Loucy (cell line): ENCODE measurements at regions not wholly inside any gene's neighbourhood (a gene's known extent, or its start where the extent isn't known, plus 50 kb on each side); places are given as distances from the start of the nearest gene placed in this dataset.

Experiments
- H2AFZ ChIP-seq: fragments of 200-600 bp; sonication (generic); 2 replicates; pipeline ENCODE4 v1.6.0; 2016; ENCODE audit warnings: antibody characterized with exemption, mild to moderate bottlenecking, low read length, moderate library complexity
- H3F3A ChIP-seq: fragments of 200-600 bp; 2 replicates; pipeline ENCODE4 v1.6.0; 2016; ENCODE audit warnings: antibody characterized with exemption, low read depth, mild to moderate bottlenecking
- H3K27me3 ChIP-seq: fragments of 200-600 bp; sonication (generic); 2 replicates; pipeline ENCODE4 v1.6.1; 2014; ENCODE audit warnings: low read length, mild to moderate bottlenecking; ENCODE audit not compliant: insufficient read depth, poor library complexity, severe bottlenecking
- H3K36me3 ChIP-seq: fragments of 200-600 bp; sonication (generic); 2 replicates; pipeline ENCODE4 v1.6.1; 2016; ENCODE audit warnings: low read length; ENCODE audit not compliant: insufficient read depth
- H3K4me1 ChIP-seq: fragments of 200-600 bp; sonication (generic); 2 replicates; pipeline ENCODE4 v1.5.1; 2014; ENCODE audit warnings: low read length, mild to moderate bottlenecking; ENCODE audit not compliant: insufficient read depth, poor library complexity, severe bottlenecking
- H3K4me2 ChIP-seq: fragments of 200-600 bp; sonication (generic); 2 replicates; pipeline ENCODE4 v1.6.0; 2014; ENCODE audit warnings: antibody characterized with exemption, low read length, low read depth, mild to moderate bottlenecking; ENCODE audit not compliant: poor library complexity, severe bottlenecking
- H3K4me3 ChIP-seq: fragments of 200-600 bp; sonication (generic); 2 replicates; pipeline ENCODE4 v1.5.1; 2014; ENCODE audit warnings: low read length, mild to moderate bottlenecking, mixed read lengths; ENCODE audit not compliant: poor library complexity, severe bottlenecking
- H3K79me2 ChIP-seq: fragments of 200-600 bp; sonication (generic); 2 replicates; pipeline ENCODE4 v1.6.1; 2014; ENCODE audit warnings: low read length; ENCODE audit not compliant: insufficient read depth
- H3K9ac ChIP-seq: fragments of 200-600 bp; sonication (generic); 2 replicates; pipeline ENCODE4 v1.6.0; 2014; ENCODE audit warnings: mild to moderate bottlenecking, low read depth, low read length, moderate library complexity; ENCODE audit not compliant: poor library complexity, severe bottlenecking
- H3K9me2 ChIP-seq: fragments of 200-600 bp; sonication (generic); replicated peaks from 2 replicates; pipeline ENCODE4 v1.6.1; 2016; ENCODE audit warnings: low read depth, low read length, mixed read lengths
- H3K9me3 ChIP-seq: fragments of 200-600 bp; sonication (generic); 2 replicates; pipeline ENCODE4 v1.6.1; 2014; ENCODE audit warnings: mild to moderate bottlenecking, antibody characterized with exemption, low read length, low read depth; ENCODE audit not compliant: insufficient read depth
- H4K20me1 ChIP-seq: fragments of 200-600 bp; sonication (generic); 2 replicates; pipeline ENCODE4 v1.6.0; 2014; ENCODE audit warnings: antibody characterized with exemption, low read length, mild to moderate bottlenecking; ENCODE audit not compliant: insufficient read depth, poor library complexity, severe bottlenecking
- CTCF ChIP-seq: fragments of 200-600 bp; sonication (generic); conservative IDR thresholded peaks from 2 replicates; pipeline ENCODE4 v1.5.1; 2014; ENCODE audit warnings: mild to moderate bottlenecking, antibody characterized with exemption, low read length
- EZH2phosphoT487 ChIP-seq: fragments of 200-600 bp; IDR thresholded peaks from 2 replicates; pipeline ENCODE4 v1.6.1; 2018; ENCODE audit warnings: antibody characterized with exemption, mild to moderate bottlenecking, moderate library complexity, borderline replicate concordance

- no peaks in the 10 kb centered on the region for H3F3A ChIP-seq
- H2AFZ ChIP-seq = no peak overlapping the region
- no peaks in the 10 kb centered on the region for H3K4me1 ChIP-seq
- TF ChIP-seq EZH2phosphoT487 (no peak), CTCF (no peak)
- H4K20me1 ChIP-seq = no peaks in the 10 kb centered on the region
- no peaks in the 10 kb centered on the region for H3K9me3 ChIP-seq
- no peaks in the 10 kb centered on the region for H3K27me3 ChIP-seq
- no peaks in the 10 kb centered on the region for H3K79me2 ChIP-seq
- H3K4me2 ChIP-seq = no peak overlapping the region
- H3K9ac ChIP-seq = no peak overlapping the region
- H3K36me3 ChIP-seq = no peaks in the 10 kb centered on the region
- H3K4me3 ChIP-seq = no peak overlapping the region
- H3K9me2 ChIP-seq = no peaks in the 10 kb centered on the region
These were observed 670.6 kb upstream of the GALNTL6 start for GRCh38 chr4:171142639-171143038.

GRCh38 chr4:171142045-171142444 lies 671.2 kb upstream of the GALNTL6 start:
- Histone ChIP-seq H3K4me3 (no peak overlapping the region), H3K9me3 (no peaks in the 10 kb centered on the region), H4K20me1 (no peaks in the 10 kb centered on the region), H3F3A (no peaks in the 10 kb centered on the region), H3K36me3 (no peaks in the 10 kb centered on the region), H3K9ac (no peak overlapping the region), H3K4me1 (no peaks in the 10 kb centered on the region), H3K4me2 (no peak overlapping the region), H3K9me2 (no peaks in the 10 kb centered on the region), H3K27me3 (no peaks in the 10 kb centered on the region), H3K79me2 (no peaks in the 10 kb centered on the region), H2AFZ (no peak overlapping the region)
- TF ChIP-seq EZH2phosphoT487 (no peak), CTCF (no peak)

GRCh38 chr4:171130256-171130801 lies 682.9 kb upstream of the GALNTL6 start:
- H3K4me2 ChIP-seq = no peak overlapping the region
- no peaks in the 10 kb centered on the region for H3K36me3 ChIP-seq
- peak overlapping the region; percentile 30; the same call in 1 of the 2 replicates for H2AFZ ChIP-seq
- no peaks in the 10 kb centered on the region for H4K20me1 ChIP-seq
- no peaks in the 10 kb centered on the region for H3F3A ChIP-seq
- no peak overlapping the region for H3K9ac ChIP-seq
- H3K4me3 ChIP-seq = no peak overlapping the region
- H3K9me3 ChIP-seq = no peaks in the 10 kb centered on the region
- TF ChIP-seq EZH2phosphoT487 = no peak
- no peak for TF ChIP-seq CTCF
- no peaks in the 10 kb centered on the region for H3K79me2 ChIP-seq
- H3K4me1 ChIP-seq = no peaks in the 10 kb centered on the region
- H3K27me3 ChIP-seq = no peaks in the 10 kb centered on the region
- H3K9me2 ChIP-seq = no peaks in the 10 kb centered on the region
